ENCODE measurements at regions not wholly inside any gene's neighbourhood (a gene's known extent, or its start where the extent isn't known, plus 50 kb on each side); places are given as distances from the start of the nearest gene placed in this dataset.

DNA sequence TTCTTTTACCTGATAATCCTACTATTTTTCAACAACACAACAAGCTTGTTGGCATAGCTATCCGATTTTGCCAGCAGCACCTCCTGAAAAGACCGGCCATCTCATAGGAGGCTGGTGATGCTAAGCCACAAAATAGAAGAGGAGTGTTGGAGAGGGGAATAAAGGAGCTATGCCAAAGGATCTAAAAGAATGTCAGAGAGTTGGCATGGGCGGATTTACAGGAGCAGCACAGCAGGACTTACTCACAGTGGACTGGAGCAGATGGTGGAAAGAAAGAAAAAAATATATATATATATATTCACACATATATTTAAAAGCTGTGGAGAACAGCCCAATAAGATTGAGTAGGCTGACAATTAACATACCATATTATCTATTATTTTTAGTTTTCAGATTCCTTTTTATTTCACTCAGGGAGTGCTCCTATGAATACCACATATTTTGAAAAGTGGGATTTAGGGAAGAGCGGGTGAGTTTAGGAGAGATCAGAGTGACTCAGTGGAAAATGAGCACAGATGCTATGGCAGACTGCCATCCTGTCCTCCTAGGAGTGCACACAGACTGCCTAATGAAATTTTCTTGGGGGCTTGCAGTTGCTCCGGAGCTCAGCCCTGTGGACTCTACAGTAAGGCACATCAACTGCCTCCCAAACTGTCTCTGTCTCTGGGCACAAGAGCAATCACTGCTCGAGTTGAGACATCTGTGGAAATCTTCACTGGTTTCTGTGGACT is 394.4 kb upstream of the CHRM3 start:
- no TSS peak for BruUV-seq (replicated peaks)
- in situ Hi-C loops (cut with MboI), result no loop called here

More for the DNA sequence above, 394.4 kb upstream of the CHRM3 start:
- CTCF ChIA-PET (ENCODE audit: low intra/inter-chr PET ratio), result no interaction called here
- 0% methylated on average over 6 of the region's 6 CpGs for WGBS (ENCODE audit: insufficient coverage, low coverage, missing lambda C conversion rate)
- intact Hi-C loops (cut with micrococcal nuclease), result no loop called here
- no peak overlapping the region for H3K9ac ChIP-seq (ENCODE audit: insufficient read depth in 1 of 2, low read depth in 2 of 2, low read length in 2 of 2)
- no peaks in the 10 kb centered on the region for H3K4me1 ChIP-seq (replicated peaks in 1 of 2; ENCODE audit: control insufficient read depth in 2 of 2, insufficient read depth in 2 of 2, low read length in 2 of 2)
- FAIRE-seq, result no peak
- POLR2A ChIA-PET, result no interaction called here
- no peak overlapping the region for H3K4me3 ChIP-seq
- H3K36me3 ChIP-seq (ENCODE audit: control insufficient read depth, insufficient read depth, low read length), result no peaks in the 10 kb centered on the region
- no peak overlapping the region for H3K4me2 ChIP-seq (ENCODE audit: insufficient read depth, low read length)
- DNase-seq (ENCODE audit: extremely low read depth in 1 of 4, low spot score in 3 of 4), result no peak
- no peaks in the 10 kb centered on the region for H3K27me3 ChIP-seq (ENCODE audit: control insufficient read depth in 2 of 2, insufficient read depth in 2 of 2, low read length in 2 of 2)
- H3K79me2 ChIP-seq (ENCODE audit: control insufficient read depth, insufficient read depth, low read length), result no peaks in the 10 kb centered on the region
- H3K9me1 ChIP-seq (ENCODE audit: control insufficient read depth, insufficient read depth, low read length), result no peaks in the 10 kb centered on the region
- TF ChIP-seq CBFA2T3 (IDR thresholded peaks at IDR 0.05) (no peak), PTBP1 (IDR thresholded peaks at IDR 0.05; ENCODE audit: low read depth, low read length) (no peak), JUN (IDR thresholded peaks at IDR 0.05; ENCODE audit: borderline replicate concordance, low read depth, low read length) (no peak), JUN (CRISPR knock-in tag; IDR thresholded peaks at IDR 0.05; ENCODE audit: borderline replicate concordance) (no peak), LARP7 (IDR thresholded peaks at IDR 0.05) (no peak), EP400 (IDR thresholded peaks at IDR 0.05) (no peak), IRF2 (CRISPR knock-in tag; IDR thresholded peaks at IDR 0.05) (no peak), BRD9 (IDR thresholded peaks at IDR 0.05; ENCODE audit: low read depth, partially characterized antibody) (no peak), CEBPG (CRISPR knock-in tag; IDR thresholded peaks at IDR 0.05) (no peak), CEBPG (tag; conservative IDR thresholded peaks at IDR 0.05 in 1 of 2, IDR thresholded peaks at IDR 0.05 in 1 of 2) (no peak), ZNF740 (CRISPR knock-in tag; IDR thresholded peaks at IDR 0.05) (no peak), ZNF740 (tag; IDR thresholded peaks at IDR 0.05) (no peak), SNAPC5 (CRISPR knock-in tag; IDR thresholded peaks at IDR 0.05) (no peak), ZNF764 (CRISPR knock-in tag; IDR thresholded peaks at IDR 0.05; ENCODE audit: low read depth) (no peak), CSDE1 (IDR thresholded peaks at IDR 0.05) (no peak), PHF8 (IDR thresholded peaks at IDR 0.05; ENCODE audit: borderline replicate concordance, low read length) (no peak), MEIS2 (IDR thresholded peaks at IDR 0.05; ENCODE audit: partially characterized antibody) (no peak)
- no peak overlapping the region for H3K27ac ChIP-seq (ENCODE audit: extremely low read depth, low read depth, low read length)
- H3K9me3 ChIP-seq (replicated peaks; ENCODE audit: control insufficient read depth, insufficient read depth, low read depth, low read length), result no peaks in the 10 kb centered on the region
- H2AFZ ChIP-seq (ENCODE audit: low read depth, low read length), result no peak overlapping the region
- ATAC-seq, result no peak
- no peaks in the 10 kb centered on the region for H4K20me1 ChIP-seq (replicated peaks; ENCODE audit: control insufficient read depth, insufficient read depth, low read length)

All from K562 (cell line).